ENCODE measurements at regions not wholly inside any gene's neighbourhood (a gene's known extent, or its start where the extent isn't known, plus 50 kb on each side); places are given as distances from the start of the nearest gene placed in this dataset.

DNA sequence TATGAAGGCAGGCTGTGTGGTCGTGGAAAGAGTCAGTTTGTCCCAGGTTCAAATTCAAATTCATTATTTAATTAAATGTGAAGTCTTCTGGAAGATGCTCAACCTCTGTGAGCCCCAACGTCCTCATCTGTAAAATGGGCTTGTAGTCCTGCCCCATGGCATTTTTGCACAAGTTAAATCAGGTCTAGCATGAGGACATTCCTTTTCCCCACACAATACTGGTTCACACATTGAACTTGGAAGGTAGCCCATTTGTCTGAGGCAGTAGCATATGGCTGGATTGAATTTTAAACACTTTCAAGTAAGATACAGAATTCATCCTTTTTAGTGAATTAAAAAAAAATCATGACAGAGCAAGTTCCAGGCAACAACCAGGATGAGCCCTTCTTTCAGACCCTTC, 665.4 kb upstream of the HS6ST1 start:
- DNase-seq = no peak

GRCh38 chr2:128984855-128985254, 666.2 kb upstream of the HS6ST1 start:
- no peak for DNase-seq

GRCh38 chr2:128986026-128986715, 667.5 kb upstream of the HS6ST1 start:
- peak; percentile 55 for DNase-seq

- DNase-seq = peak; percentile 29
These were observed 668.2 kb upstream of the HS6ST1 start for GRCh38 chr2:128986867-128987268.

- DNase-seq = no peak
These were observed 669.7 kb upstream of the HS6ST1 start for GRCh38 chr2:128988326-128988725.

GRCh38 chr2:128988967-128989366, 670.3 kb upstream of the HS6ST1 start:
- no peak for DNase-seq

- DNase-seq = no peak
These were observed 676.4 kb upstream of the HS6ST1 start for GRCh38 chr2:128995086-128995485.

DNA sequence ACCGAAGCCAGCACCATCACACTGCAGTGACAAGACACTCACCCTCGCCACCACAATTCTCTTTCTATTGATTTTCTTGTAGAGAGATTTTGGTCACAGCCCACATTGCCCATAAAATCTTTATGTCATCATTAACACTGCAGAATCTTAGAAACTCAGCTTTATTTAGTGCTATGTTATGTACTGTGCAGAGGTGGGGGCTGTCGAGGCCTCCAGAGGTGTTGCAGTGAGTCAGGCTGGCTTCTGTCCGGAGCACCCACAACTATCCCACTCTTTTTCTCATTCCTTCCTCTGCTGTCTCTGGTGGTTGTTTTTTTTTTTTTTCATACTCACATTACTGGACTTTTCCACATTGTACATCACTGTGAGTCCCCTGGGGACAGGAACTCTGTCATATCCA, 677.4 kb upstream of the HS6ST1 start:
- no peak for DNase-seq

DNA sequence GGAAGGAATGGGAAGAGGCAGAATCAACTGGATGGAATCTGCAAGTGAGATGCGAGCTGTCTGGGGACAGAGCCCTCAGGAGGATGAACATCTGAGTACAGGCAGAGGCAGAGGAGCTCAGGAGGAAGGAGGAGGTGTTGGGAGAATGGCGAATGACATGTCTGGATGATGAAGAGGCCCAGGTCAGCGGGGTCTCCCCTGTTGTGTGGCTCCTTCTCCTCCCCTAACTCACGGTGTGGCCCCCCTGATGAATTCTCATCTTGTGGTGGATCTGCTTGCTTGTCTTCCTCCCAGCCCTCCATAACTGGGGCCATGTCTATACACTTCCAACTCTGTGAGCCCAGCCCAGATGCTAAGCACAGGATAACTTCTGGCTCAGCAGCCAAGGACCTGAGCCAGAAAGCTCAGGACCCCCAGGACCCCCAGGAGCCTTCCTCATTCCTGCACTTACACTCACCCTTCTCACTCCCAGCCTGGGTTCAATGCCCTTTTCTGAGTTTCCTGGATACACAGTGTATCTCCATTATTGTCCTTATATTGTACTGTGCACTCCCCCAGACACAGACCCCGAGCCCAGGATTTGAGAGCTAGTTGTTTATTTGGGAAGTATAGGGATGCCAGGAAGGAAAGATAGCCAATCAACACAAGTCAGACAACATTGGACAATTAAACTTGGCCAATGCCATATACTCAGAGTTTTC, 678.6 kb upstream of the HS6ST1 start:
- no peak for DNase-seq

DNA sequence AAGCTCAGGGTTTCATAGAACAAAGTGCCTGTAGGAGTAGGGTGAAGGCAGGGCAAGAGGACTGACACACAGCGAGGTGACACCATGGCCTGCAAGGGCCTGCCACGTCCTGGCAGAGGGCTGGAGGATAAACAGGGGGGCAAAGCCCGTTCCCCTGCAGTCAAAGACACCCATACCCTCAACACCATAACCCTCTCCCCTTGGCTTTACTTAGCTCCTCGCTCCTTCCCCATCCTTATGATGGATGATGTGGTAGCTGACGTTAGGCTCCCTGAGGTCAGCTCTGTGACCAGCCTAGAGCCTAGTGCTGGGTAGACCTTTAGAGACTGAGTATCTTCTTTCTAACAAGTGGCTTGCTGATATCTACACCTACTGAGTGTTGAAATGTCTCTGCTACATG, 683.3 kb upstream of the HS6ST1 start:
- DNase-seq = no peak

DNA sequence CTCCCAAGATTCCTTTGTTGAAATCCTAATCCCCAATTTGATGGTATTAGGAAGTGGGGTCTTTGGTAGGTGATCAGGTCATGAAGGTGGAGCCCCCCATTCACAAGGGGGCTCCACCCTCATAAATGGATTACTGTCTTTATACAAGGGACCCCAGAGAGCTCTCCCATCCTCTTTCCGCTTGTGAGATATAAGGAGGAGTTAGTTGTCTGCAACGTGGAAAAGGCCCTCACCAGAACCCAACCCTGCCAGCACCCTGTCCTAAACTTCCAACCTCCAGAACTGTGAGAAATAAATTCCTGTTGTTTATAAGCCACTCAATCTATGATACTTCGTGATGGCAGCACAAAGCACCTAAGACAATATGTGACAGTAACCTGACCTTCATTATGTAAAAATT, 684.1 kb upstream of the HS6ST1 start:
- no peak for DNase-seq

- DNase-seq = no peak
These were observed 685.8 kb upstream of the HS6ST1 start for GRCh38 chr2:129004485-129004884.

- no peak for DNase-seq
These were observed 686.3 kb upstream of the HS6ST1 start for GRCh38 chr2:129004940-129005490.

- DNase-seq = peak; percentile 12
These were observed 687.6 kb upstream of the HS6ST1 start for GRCh38 chr2:129006135-129006886.

DNA sequence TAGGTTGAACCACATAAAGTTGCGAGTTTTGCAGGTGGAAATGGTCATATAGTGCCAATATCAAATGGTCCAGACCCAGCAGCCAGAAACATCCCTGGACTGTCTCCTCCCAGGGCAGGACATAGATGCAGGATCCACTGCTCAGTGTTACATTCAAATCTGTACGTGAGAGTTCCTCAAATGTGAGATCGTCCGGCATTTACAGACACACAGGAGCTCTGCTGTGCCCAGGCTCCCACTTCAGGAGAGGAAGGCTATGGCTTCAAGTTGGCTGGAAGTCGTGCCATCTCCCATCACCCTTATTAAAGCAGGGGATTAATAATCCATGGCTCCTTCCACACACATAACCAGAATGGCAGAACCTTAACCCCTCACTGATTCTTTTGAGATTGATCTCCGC, 688.2 kb upstream of the HS6ST1 start:
- DNase-seq = no peak

- DNase-seq = no peak
These were observed 689.6 kb upstream of the HS6ST1 start for GRCh38 chr2:129008055-129008880.

DNA sequence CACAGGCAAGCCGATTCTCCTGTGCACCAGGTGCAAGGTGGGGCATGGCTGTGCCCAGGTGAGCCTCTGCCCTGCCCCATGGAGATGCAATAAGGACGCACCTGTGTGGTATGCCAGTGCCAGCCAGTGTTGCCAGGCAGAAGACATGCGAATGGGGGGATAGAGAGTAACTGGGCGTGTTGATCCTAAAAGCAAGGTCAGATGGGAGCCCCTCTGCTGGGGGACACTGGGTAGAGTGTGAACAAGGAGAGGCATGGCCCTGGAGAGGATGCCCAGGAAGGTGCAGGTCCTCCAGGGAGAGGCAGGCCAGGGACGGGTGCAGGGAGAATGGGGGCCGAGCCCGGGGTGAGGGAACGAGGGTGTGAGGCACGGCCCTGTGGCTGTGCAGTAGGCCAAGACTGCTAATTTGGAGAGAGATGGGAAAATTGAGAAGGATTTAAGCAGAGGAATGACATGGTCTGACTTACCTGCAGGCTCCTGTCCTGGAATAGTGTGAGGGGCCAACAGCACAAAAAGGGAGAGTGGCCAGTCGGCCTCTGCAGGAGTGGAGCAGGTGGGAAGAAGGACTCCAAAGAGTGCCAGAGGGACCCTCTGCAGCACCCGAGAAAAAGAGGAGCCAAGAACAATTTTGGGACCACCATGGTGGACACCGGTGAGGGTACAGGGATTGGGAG, 690.4 kb upstream of the HS6ST1 start:
- DNase-seq = no peak

GRCh38 chr2:129009555-129010146, 691.0 kb upstream of the HS6ST1 start:
- no peak for DNase-seq

- no peak for DNase-seq
These were observed 691.6 kb upstream of the HS6ST1 start for GRCh38 chr2:129010262-129010661.

- no peak for DNase-seq
These were observed 692.9 kb upstream of the HS6ST1 start for GRCh38 chr2:129011466-129012061.

DNA sequence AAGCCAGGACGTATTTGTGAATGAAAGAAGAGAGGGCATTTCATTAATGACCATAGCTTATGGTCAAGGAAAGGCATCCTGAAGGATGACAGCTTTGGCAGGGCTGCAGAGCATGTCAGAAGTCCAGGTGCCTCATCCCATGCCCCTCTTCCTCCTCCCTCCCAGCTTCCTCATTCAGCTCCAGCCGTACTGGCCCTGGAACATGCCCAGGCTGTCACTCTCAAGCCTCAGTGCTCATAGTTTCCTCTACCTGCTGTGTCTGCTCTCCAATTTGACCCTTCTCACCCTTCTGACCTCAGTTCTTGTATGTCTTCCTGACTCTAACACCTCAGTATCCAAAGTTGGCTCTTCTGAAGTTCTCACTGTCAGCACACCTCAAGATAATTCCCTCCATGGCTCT, 695.8 kb upstream of the HS6ST1 start:
- no peak for DNase-seq

All from tongue (tissue), 1 donor.